ENCODE measurements at regions not wholly inside any gene's neighbourhood (a gene's known extent, or its start where the extent isn't known, plus 50 kb on each side); places are given as distances from the start of the nearest gene placed in this dataset.
"Not testable (repeated sequence)": the region's sequence is repeated elsewhere in the genome, so short reads cannot be mapped to it uniquely, and the experiment has no call there.

GRCh38 chr9:126056312-126057021 is 270.2 kb upstream of the MVB12B start:
- no peak for DNase-seq (ENCODE audit: low read depth)

GRCh38 chr9:126057121-126057825 is 269.4 kb upstream of the MVB12B start:
- no peak for DNase-seq (ENCODE audit: low read depth)

DNA sequence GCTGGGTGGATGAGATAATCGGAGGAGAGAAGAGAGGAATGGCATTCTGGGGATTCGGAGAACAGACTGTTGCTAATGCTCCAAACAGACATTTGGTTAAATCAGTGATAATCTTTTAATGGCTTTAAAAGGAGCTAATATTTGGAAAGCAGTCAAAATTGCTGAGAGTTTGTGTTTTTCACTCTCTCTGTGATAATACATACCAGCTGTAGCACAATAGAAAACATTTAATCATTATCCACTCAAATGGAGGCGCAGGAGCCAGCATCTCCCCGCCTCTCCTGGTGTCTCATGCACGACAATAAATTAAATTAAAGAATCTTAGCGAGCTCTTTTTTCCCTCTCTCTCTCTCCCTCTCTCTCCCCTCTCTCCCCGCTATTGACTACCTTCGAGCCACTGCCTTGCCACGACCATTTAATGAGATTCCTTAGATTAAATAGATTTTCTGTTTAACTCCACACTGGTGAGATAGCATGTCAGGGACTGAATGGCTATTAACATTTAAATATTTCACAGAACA is 268.6 kb upstream of the MVB12B start:
- DNase-seq (ENCODE audit: low read depth): no peak

GRCh38 chr9:126058591-126058990 is 268.0 kb upstream of the MVB12B start:
- no peak for DNase-seq (ENCODE audit: low read depth)

DNA sequence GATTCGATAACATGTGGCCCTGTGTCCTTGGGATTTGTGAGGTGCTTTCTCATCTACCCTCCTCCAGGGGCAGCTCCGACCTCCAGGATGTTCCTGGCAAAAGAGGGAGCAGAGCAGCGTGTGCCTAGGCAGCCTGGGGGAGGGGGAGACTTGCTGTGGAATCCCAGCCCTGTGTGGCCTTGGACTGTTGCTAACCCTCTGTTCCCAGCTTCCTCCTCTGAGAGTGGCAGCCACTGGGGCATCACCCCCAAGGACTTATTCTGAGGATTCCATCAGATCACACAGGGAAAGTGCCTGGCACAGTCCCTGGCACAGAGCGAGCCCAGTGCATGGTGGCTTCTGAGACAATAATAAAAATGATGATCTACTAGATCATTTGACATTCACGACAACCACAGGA is 265.1 kb upstream of the MVB12B start:
- no peak for DNase-seq (ENCODE audit: low read depth)

GRCh38 chr9:126062158-126062886 is 264.3 kb upstream of the MVB12B start:
- DNase-seq (ENCODE audit: low read depth): no peak

DNA sequence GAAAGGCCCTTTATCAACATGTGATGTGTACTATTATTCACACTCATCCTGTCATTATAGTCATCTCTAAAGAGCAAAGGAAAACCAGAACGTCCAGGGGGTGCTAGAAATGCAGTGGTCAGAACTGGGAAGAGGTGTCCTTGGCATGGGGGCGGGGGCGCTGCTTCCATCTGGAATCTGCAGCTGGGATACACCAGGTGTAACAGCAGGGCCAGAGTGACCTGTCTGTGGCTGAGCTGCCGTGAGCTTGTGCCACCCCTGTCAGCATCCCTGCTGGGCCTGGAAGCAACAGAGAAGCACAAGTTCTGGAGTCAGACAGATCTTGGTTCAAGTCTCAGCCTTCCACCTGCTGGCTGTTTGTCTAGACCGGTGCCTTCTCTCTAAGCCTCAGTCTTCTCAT is 263.3 kb upstream of the MVB12B start:
- no peak for DNase-seq (ENCODE audit: low read depth)

- no peak for DNase-seq (ENCODE audit: low read depth)
Observed at GRCh38 chr9:126066131-126066530, 260.5 kb upstream of the MVB12B start.

DNA sequence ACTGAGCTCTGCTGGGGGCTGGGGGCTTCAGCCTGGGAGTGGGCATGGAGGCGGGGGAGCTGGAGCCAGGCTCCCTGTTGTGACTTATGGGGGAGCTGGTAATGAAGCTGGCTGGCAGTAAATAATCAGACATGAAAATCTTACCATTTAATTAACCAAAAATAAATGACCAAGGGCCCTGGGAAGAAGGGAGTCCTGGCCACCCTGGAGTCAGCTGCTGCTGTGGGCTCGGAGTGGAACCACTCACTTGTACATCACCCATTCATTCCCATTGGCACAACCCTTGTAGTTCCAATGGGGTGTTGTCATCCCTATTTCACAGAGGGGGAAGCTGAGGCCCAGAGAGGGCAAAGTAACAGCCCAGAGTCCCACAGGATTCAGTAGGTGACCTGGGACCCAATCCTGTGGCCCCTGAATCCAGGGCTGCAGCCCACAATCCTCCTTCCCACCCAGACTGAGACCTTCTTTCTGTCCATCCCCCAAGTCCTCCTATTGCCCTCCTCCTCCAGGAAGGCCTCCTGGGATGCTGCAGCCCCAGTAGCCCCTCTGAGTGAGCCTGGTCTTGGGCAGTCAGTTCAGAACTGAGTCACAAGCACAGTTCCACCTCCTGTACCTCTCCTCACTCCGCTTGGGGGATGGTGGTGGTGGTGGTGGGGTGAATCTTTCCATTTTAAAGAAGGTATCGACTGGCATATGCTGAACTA is 259.4 kb upstream of the MVB12B start:
- no peak for DNase-seq (ENCODE audit: low read depth)

- no peak for DNase-seq (ENCODE audit: low read depth)
Observed at GRCh38 chr9:126068534-126069230, 257.9 kb upstream of the MVB12B start.

DNA sequence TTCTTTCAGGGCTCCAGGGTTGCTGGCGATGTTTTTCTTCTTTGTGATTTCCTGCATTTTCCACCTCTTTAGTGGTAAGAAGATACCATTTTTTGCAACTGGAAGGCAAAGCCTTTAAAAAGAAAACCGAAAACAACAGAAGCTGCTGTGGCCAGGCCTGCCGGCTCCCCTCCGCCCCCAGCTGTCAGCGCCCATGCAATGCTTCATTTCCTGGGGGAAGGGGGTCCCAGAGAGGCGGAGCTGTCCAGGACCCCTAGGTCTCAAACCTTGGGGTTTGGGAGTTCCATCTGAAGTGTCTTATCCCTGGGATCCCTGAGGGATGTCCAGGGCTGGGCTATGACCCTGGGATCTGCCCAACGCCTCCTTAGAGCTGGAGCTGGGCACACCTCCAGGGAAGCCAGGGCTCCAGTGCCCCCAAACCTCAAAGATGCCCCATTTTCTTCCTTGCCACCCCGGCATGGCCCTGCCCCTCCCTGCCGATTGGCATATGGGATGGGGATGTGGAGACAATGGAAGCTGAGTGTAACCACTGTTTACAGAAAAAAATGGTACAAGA is 257.2 kb upstream of the MVB12B start:
- no peak for DNase-seq (ENCODE audit: low read depth)

DNA sequence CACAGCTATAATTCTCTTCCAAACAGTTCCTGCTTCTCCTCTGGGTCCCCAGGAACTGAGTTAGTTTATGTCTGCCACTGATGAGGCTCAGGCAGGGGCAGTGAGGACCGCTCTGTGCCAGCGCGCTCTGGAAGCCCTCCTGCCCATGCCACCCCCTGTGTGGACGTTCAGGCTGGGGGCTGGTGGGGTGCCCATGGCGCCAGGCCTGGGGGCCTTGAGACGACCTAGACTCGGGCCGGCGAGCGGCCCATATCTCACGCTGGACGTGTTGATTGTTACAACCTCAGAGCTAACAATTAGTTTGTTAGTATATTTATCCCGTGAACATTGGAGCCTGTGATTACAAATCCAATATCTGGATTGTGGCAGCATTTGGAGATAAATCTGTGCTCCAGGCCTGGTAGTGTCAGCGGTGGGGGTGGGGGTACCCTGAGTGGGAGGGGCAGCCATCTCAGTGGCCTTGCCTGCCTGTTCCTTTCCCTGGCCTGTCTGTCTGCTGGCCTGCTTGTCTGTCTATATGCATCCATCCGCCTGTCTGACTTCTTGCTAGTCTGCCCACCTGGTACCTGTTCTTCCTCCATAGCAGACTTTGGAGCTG is 256.5 kb upstream of the MVB12B start:
- DNase-seq (ENCODE audit: low read depth): no peak

DNA sequence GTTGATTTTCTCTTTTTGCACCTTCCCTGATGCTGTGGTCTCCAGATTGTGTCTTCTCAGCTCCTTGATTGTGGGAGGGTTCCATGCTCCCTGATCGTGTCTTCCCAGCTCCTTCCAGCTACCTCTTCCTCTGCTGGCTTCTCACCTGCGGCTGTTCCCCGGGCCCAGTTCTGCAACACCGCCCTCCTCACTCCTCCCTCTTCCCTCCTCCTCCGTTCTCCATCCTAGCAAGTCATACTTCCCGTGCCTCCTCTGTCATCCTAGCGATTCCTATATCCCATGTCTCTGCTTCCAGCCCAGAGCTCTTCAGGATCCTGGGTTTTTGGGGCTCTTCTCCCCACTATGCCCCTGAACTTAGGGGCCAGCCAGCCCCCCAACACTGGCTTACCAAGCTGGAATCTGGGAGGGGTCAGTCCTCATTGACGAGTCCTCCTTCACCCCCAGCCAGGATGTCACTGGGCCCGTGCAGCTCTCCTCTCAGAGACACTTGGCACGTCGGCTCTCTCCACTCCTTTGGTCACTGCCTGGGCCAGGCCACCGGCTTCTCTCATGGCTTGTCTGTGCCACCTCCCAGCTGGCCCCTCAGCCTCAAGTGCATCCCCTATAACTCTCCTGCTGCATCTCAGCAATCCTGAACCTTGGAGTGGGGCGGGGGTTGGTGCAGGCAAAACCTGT is 255.4 kb upstream of the MVB12B start:
- no peak for DNase-seq (ENCODE audit: low read depth)

DNA sequence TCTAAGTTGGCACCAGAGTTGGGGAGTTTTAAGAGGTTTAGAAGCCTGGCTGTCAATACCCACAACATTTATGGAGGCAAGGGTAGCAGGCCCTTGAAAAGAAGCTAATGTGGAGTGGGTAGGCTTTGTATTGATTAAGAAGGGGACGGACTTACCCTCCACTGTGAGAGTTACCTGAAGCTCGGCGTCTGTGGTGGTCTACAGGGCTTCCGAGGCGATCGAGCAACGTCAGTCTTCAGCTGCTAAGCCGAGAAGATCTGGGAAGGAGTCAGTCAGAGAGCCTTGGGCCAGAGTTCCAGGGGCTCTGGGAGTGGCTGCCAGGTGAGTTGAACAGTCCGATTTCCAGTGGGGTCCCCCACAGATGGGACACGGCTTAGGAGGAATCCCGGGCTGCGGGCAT is 249.0 kb upstream of the MVB12B start:
- not testable (repeated sequence) for DNase-seq (ENCODE audit: low read depth)

- DNase-seq (ENCODE audit: low read depth): no peak
Observed at GRCh38 chr9:126080641-126081040, 246.0 kb upstream of the MVB12B start.

- DNase-seq (ENCODE audit: low read depth): no peak
Observed at GRCh38 chr9:126081746-126082145, 244.9 kb upstream of the MVB12B start.

DNA sequence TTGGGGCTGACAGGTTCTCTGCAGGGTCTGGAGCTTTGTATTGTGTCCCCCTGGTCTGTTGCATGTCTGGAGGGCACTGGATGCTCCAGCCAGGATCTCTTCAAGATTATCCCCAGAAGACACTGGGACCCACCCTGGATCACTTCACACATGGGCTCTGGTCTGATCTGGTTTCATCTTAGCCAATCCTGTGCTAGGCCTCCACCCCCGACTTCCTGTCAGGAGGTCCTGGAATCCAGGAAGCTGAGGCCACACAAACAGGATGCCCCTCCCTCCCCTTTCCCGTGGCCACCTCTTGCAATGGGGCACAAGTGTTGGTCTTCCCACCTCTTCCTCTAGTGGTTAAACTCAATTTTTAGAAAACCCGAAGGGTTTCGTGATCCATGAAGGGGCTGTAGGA is 242.6 kb upstream of the MVB12B start:
- no peak for DNase-seq (ENCODE audit: low read depth)

- DNase-seq (ENCODE audit: low read depth): no peak
Observed at GRCh38 chr9:126084696-126085095, 241.9 kb upstream of the MVB12B start.

GRCh38 chr9:126085170-126085569 is 241.5 kb upstream of the MVB12B start:
- no peak for DNase-seq (ENCODE audit: low read depth)

- no peak for DNase-seq (ENCODE audit: low read depth)
Observed at GRCh38 chr9:126088336-126088735, 238.3 kb upstream of the MVB12B start.
